Esophagus squamous epithelium (tissue), 4 donors: ENCODE measurements at regions not wholly inside any gene's neighbourhood (a gene's known extent, or its start where the extent isn't known, plus 50 kb on each side); places are given as distances from the start of the nearest gene placed in this dataset.

Source experiments
- POLR2A ChIP-seq, 4 donors: fragments of 450-650 bp; IDR thresholded peaks; one replicate each; pipeline ENCODE4 v1.6.1; 2017; ENCODE audit warnings: antibody characterized with exemption in 4 of 4, mild to moderate bottlenecking in 4 of 4, moderate library complexity in 3 of 4
- TF ChIP-seq, protein P1 (sequence below), 6 experiments: fragments of 450-650 bp in 4 of 6; fragments of 200-600 bp in 2 of 6; sonication (generic) in 2 of 6; IDR thresholded peaks; one replicate each; pipeline ENCODE4 v1.5.1; 2016 to 2019; ENCODE audit warnings: antibody characterized with exemption in 6 of 6, mild to moderate bottlenecking in 4 of 6, moderate library complexity in 4 of 6

DNA sequence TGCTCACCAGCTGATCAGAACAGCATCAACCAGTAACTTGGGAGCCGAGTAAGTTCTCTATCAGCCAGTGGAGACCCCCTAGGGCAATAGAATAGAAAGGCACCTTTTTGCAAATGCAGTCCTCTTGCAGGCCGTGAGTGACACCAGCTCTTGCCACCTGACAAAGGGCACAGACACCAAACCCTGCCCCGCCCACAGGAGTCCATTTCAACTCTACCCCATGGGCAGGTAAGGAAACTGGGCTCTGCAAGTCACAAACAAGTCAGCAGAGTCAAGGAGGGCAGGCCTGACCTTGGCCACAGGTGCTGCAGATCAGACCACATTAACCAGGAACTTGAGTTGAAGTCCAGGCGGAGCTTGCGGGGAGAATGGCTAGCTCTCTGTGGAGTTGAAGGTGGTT, 77.4 kb upstream of the SPATA13 start:
- TF ChIP-seq POLR2A (IDR thresholded peaks at IDR 0.05): no peak
- TF ChIP-seq, protein P1, sequence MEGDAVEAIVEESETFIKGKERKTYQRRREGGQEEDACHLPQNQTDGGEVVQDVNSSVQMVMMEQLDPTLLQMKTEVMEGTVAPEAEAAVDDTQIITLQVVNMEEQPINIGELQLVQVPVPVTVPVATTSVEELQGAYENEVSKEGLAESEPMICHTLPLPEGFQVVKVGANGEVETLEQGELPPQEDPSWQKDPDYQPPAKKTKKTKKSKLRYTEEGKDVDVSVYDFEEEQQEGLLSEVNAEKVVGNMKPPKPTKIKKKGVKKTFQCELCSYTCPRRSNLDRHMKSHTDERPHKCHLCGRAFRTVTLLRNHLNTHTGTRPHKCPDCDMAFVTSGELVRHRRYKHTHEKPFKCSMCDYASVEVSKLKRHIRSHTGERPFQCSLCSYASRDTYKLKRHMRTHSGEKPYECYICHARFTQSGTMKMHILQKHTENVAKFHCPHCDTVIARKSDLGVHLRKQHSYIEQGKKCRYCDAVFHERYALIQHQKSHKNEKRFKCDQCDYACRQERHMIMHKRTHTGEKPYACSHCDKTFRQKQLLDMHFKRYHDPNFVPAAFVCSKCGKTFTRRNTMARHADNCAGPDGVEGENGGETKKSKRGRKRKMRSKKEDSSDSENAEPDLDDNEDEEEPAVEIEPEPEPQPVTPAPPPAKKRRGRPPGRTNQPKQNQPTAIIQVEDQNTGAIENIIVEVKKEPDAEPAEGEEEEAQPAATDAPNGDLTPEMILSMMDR (IDR thresholded peaks at IDR 0.05): no peak
